Stimulated activated CD8-positive, alpha-beta memory T cell treated with anti-CD3 and anti-CD28 coated beads, Interleukin-7, amount 100 ng/mL, for 1 hour (primary cell): ENCODE measurements at regions not wholly inside any gene's neighbourhood (a gene's known extent, or its start where the extent isn't known, plus 50 kb on each side); places are given as distances from the start of the nearest gene placed in this dataset.

ENCODE experiments used
- DNase-seq, 2 donors: peaks; one replicate each; pipeline ENCODE4 v3.0.0-alpha.2; 2020; ENCODE audit warnings: low read depth in 2 of 2

- DNase-seq, result no peak
Observed at GRCh38 chr7:33727315-33727714, 178.0 kb upstream of the BMPER start.

GRCh38 chr7:33728873-33729551 lies 176.3 kb upstream of the BMPER start:
- DNase-seq, result no peak

GRCh38 chr7:33729726-33730125 lies 175.6 kb upstream of the BMPER start:
- DNase-seq, result no peak

GRCh38 chr7:33730958-33731357 lies 174.4 kb upstream of the BMPER start:
- DNase-seq, result no peak

GRCh38 chr7:33731912-33732311 lies 173.4 kb upstream of the BMPER start:
- DNase-seq, result no peak

GRCh38 chr7:33732462-33732861 lies 172.9 kb upstream of the BMPER start:
- no peak for DNase-seq

- DNase-seq, result no peak
Observed at GRCh38 chr7:33733870-33734650, 171.3 kb upstream of the BMPER start.

GRCh38 chr7:33735403-33735802 lies 169.9 kb upstream of the BMPER start:
- DNase-seq, result no peak

GRCh38 chr7:33736521-33737221 lies 168.7 kb upstream of the BMPER start:
- DNase-seq, result no peak

- DNase-seq, result no peak
Observed at GRCh38 chr7:33738260-33738935, 166.9 kb upstream of the BMPER start.

- DNase-seq, result no peak
Observed at GRCh38 chr7:33739286-33739685, 166.1 kb upstream of the BMPER start.

GRCh38 chr7:33742521-33742920 lies 162.8 kb upstream of the BMPER start:
- DNase-seq, result no peak

GRCh38 chr7:33742999-33743587 lies 162.2 kb upstream of the BMPER start:
- DNase-seq, result no peak

GRCh38 chr7:33743594-33743993 lies 161.7 kb upstream of the BMPER start:
- no peak for DNase-seq

- DNase-seq, result no peak
Observed at GRCh38 chr7:33744293-33745075, 160.9 kb upstream of the BMPER start.

GRCh38 chr7:33745934-33746333 lies 159.4 kb upstream of the BMPER start:
- no peak for DNase-seq

- DNase-seq, result no peak
Observed at GRCh38 chr7:33748793-33749192, 156.5 kb upstream of the BMPER start.

GRCh38 chr7:33750177-33750576 lies 155.2 kb upstream of the BMPER start:
- DNase-seq, result no peak

- DNase-seq, result no peak
Observed at GRCh38 chr7:33751443-33751842, 153.9 kb upstream of the BMPER start.

- no peak for DNase-seq
Observed at GRCh38 chr7:33753881-33754525, 151.3 kb upstream of the BMPER start.
